ENCODE measurements at regions not wholly inside any gene's neighbourhood (a gene's known extent, or its start where the extent isn't known, plus 50 kb on each side); places are given as distances from the start of the nearest gene placed in this dataset.
A peak's percentile ranks its signal among the peaks of the same experiment; 100 is the strongest.

GRCh38 chr12:90069711-90070110 lies 361.1 kb upstream of the ATP2B1 start:
- TF ChIP-seq CTCF (IDR thresholded peaks at IDR 0.05; ENCODE audit: low read depth, low read length) (no peak), EZH2phosphoT487 (IDR thresholded peaks at IDR 0.05; ENCODE audit: low read depth) (no peak)
- no peaks in the 10 kb centered on the region for H3K4me1 ChIP-seq (ENCODE audit: low read length)
- H3K27ac ChIP-seq (ENCODE audit: low read length) = no peak overlapping the region
- no peak overlapping the region for H3K9ac ChIP-seq (ENCODE audit: low read length)
- no peak overlapping the region for H3K4me2 ChIP-seq (ENCODE audit: low read length)
- H3K4me3 ChIP-seq (ENCODE audit: low read length) = no peak overlapping the region
- no peaks in the 10 kb centered on the region for H3K36me3 ChIP-seq (replicated peaks; ENCODE audit: low read depth, low read length)
- H3K79me2 ChIP-seq (ENCODE audit: low read length) = no peaks in the 10 kb centered on the region
- no peaks in the 10 kb centered on the region for H3K9me3 ChIP-seq (ENCODE audit: insufficient read depth, low read length)
- H4K20me1 ChIP-seq (ENCODE audit: insufficient read depth, low read length) = no peaks in the 10 kb centered on the region
- no peaks in the 10 kb centered on the region for H3K27me3 ChIP-seq (ENCODE audit: low read depth, low read length)
- no peak overlapping the region for H2AFZ ChIP-seq (ENCODE audit: low read depth, low read length)

- H3K9ac ChIP-seq (ENCODE audit: low read length) = no peak overlapping the region
- no peak overlapping the region for H2AFZ ChIP-seq (ENCODE audit: low read depth, low read length)
- H3K4me3 ChIP-seq (ENCODE audit: low read length) = no peak overlapping the region
- no peaks in the 10 kb centered on the region for H4K20me1 ChIP-seq (ENCODE audit: insufficient read depth, low read length)
- no peak overlapping the region for H3K27ac ChIP-seq (ENCODE audit: low read length)
- no peaks in the 10 kb centered on the region for H3K27me3 ChIP-seq (ENCODE audit: low read depth, low read length)
- no peak overlapping the region for H3K4me2 ChIP-seq (ENCODE audit: low read length)
- no peaks in the 10 kb centered on the region for H3K4me1 ChIP-seq (ENCODE audit: low read length)
- H3K79me2 ChIP-seq (ENCODE audit: low read length) = no peaks in the 10 kb centered on the region
- H3K36me3 ChIP-seq (replicated peaks; ENCODE audit: low read depth, low read length) = no peaks in the 10 kb centered on the region
- no peak for TF ChIP-seq CTCF (IDR thresholded peaks at IDR 0.05; ENCODE audit: low read depth, low read length)
- no peak for TF ChIP-seq EZH2phosphoT487 (IDR thresholded peaks at IDR 0.05; ENCODE audit: low read depth)
- no peaks in the 10 kb centered on the region for H3K9me3 ChIP-seq (ENCODE audit: insufficient read depth, low read length)
These were observed 359.2 kb upstream of the ATP2B1 start for GRCh38 chr12:90067791-90068190.

GRCh38 chr12:90064852-90065801 lies 356.5 kb upstream of the ATP2B1 start:
- no peak for TF ChIP-seq EZH2phosphoT487 (IDR thresholded peaks at IDR 0.05; ENCODE audit: low read depth)
- TF ChIP-seq CTCF (IDR thresholded peaks at IDR 0.05; ENCODE audit: low read depth, low read length) = no peak
- Histone ChIP-seq H3K27ac (ENCODE audit: low read length) (no peak overlapping the region), H3K36me3 (replicated peaks; ENCODE audit: low read depth, low read length) (no peaks in the 10 kb centered on the region), H3K4me3 (ENCODE audit: low read length) (no peak overlapping the region), H4K20me1 (ENCODE audit: insufficient read depth, low read length) (no peaks in the 10 kb centered on the region), H2AFZ (ENCODE audit: low read depth, low read length) (no peak overlapping the region), H3K27me3 (ENCODE audit: low read depth, low read length) (no peaks in the 10 kb centered on the region), H3K4me1 (ENCODE audit: low read length) (no peaks in the 10 kb centered on the region), H3K79me2 (ENCODE audit: low read length) (no peaks in the 10 kb centered on the region), H3K9me3 (ENCODE audit: insufficient read depth, low read length) (no peaks in the 10 kb centered on the region), H3K4me2 (ENCODE audit: low read length) (no peak overlapping the region), H3K9ac (ENCODE audit: low read length) (no peak overlapping the region)

- no peak overlapping the region for H2AFZ ChIP-seq (ENCODE audit: low read depth, low read length)
- no peak overlapping the region for H3K27ac ChIP-seq (ENCODE audit: low read length)
- H3K4me1 ChIP-seq (ENCODE audit: low read length) = no peaks in the 10 kb centered on the region
- H3K9me3 ChIP-seq (ENCODE audit: insufficient read depth, low read length) = no peaks in the 10 kb centered on the region
- no peaks in the 10 kb centered on the region for H3K27me3 ChIP-seq (ENCODE audit: low read depth, low read length)
- TF ChIP-seq CTCF (IDR thresholded peaks at IDR 0.05; ENCODE audit: low read depth, low read length) = peak; percentile 28
- TF ChIP-seq EZH2phosphoT487 (IDR thresholded peaks at IDR 0.05; ENCODE audit: low read depth) = no peak
- H4K20me1 ChIP-seq (ENCODE audit: insufficient read depth, low read length) = no peaks in the 10 kb centered on the region
- no peaks in the 10 kb centered on the region for H3K79me2 ChIP-seq (ENCODE audit: low read length)
- no peak overlapping the region for H3K4me3 ChIP-seq (ENCODE audit: low read length)
- no peak overlapping the region for H3K4me2 ChIP-seq (ENCODE audit: low read length)
- no peak overlapping the region for H3K9ac ChIP-seq (ENCODE audit: low read length)
- H3K36me3 ChIP-seq (replicated peaks; ENCODE audit: low read depth, low read length) = no peaks in the 10 kb centered on the region
These were observed 354.2 kb upstream of the ATP2B1 start for GRCh38 chr12:90062799-90063198.
